ENCODE measurements at regions not wholly inside any gene's neighbourhood (a gene's known extent, or its start where the extent isn't known, plus 50 kb on each side); places are given as distances from the start of the nearest gene placed in this dataset.

DNA sequence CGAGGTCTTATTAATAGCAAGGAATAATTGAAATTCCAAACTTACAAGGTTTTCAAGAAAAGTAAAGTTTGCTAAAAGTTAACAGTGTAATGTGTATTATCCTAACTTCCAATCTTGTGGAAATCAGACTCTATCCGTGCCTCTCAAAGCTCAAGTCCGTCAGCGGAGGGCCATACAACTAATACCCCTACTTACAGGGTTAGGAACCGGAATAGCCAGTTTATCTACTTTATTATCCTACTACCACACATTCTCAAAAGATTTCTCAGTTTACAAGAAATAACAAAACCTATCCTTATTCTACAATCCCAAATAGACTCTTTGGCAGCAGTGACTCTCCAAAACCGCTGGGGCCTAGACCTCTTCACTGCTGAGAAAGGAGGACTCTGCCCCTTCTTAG, 457.8 kb downstream of the PTPRC start:
- Histone ChIP-seq H3K4me3 (ENCODE audit: low read length) (no peak overlapping the region), H3K27ac (ENCODE audit: low read length) (no peak overlapping the region), H3K9ac (ENCODE audit: low read depth, low read length) (no peak overlapping the region), H3K4me1 (ENCODE audit: insufficient read depth, low read length) (no peaks in the 10 kb centered on the region), H3K27me3 (ENCODE audit: insufficient read depth, low read length) (no peaks in the 10 kb centered on the region), H3K36me3 (ENCODE audit: insufficient read depth, low read depth, low read length) (no peaks in the 10 kb centered on the region), H3K9me3 (ENCODE audit: insufficient read depth, low read depth, low read length) (no peaks in the 10 kb centered on the region)

GRCh38 chr1:199098468-199098867, 459.6 kb downstream of the PTPRC start:
- H3K36me3 ChIP-seq (ENCODE audit: insufficient read depth, low read depth, low read length): no peaks in the 10 kb centered on the region
- H3K4me1 ChIP-seq (ENCODE audit: insufficient read depth, low read length): no peaks in the 10 kb centered on the region
- H3K27me3 ChIP-seq (ENCODE audit: insufficient read depth, low read length): no peaks in the 10 kb centered on the region
- no peak overlapping the region for H3K9ac ChIP-seq (ENCODE audit: low read depth, low read length)
- H3K27ac ChIP-seq (ENCODE audit: low read length): no peak overlapping the region
- H3K9me3 ChIP-seq (ENCODE audit: insufficient read depth, low read depth, low read length): no peaks in the 10 kb centered on the region
- H3K4me3 ChIP-seq (ENCODE audit: low read length): no peak overlapping the region

DNA sequence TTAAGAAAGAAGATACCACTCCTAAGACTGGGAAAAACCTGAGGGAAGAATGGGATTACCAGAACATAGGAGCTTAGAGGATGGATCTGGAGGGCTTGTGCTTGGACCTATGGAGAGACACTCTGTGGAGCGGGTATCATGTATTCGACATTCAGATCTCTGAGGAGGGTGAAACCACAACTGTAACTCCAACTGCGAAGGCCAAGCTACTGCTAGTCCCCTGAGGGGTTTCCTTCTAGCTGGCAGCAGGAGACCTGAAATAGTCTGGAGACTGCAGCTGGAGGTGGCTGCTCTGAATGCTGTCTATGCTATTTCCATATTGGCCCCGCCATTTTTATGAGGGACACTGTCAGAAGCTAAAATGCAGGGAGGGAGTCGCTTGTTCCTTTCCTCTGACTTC, 462.3 kb downstream of the PTPRC start:
- H3K4me1 ChIP-seq (ENCODE audit: insufficient read depth, low read length): no peaks in the 10 kb centered on the region
- no peaks in the 10 kb centered on the region for H3K27me3 ChIP-seq (ENCODE audit: insufficient read depth, low read length)

DNA sequence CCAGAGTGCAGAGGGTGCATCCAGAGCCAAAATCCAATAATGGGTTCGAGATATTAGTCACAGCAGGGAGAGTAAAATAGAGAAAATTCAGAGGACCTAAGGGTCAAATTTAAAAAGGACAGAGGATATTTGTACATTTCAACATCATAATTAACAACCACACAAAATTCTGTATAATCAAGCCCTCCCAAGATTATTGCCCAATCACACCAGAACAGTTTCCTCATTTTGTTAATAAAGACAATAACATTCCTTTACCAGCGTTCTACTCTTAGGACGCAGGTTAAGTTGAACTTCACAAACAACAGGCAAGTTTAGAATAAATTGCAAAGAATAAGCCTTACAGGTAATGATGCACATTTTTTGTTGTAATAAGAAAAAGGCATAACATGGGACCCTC, 462.8 kb downstream of the PTPRC start:
- H3K27me3 ChIP-seq (ENCODE audit: insufficient read depth, low read length): no peaks in the 10 kb centered on the region
- H3K36me3 ChIP-seq (ENCODE audit: insufficient read depth, low read depth, low read length): no peaks in the 10 kb centered on the region
- H3K9ac ChIP-seq (ENCODE audit: low read depth, low read length): no peak overlapping the region

More for the DNA sequence above, 462.3 kb downstream of the PTPRC start:
- Histone ChIP-seq H3K36me3 (ENCODE audit: insufficient read depth, low read depth, low read length) (no peaks in the 10 kb centered on the region), H3K9me3 (ENCODE audit: insufficient read depth, low read depth, low read length) (peaks cover 4% of the 10 kb centered on the region), H3K27ac (ENCODE audit: low read length) (no peak overlapping the region), H3K4me3 (ENCODE audit: low read length) (no peak overlapping the region), H3K9ac (ENCODE audit: low read depth, low read length) (no peak overlapping the region)

GRCh38 chr1:199102239-199102638, 463.4 kb downstream of the PTPRC start:
- Histone ChIP-seq H3K9ac (ENCODE audit: low read depth, low read length) (no peak overlapping the region), H3K36me3 (ENCODE audit: insufficient read depth, low read depth, low read length) (no peaks in the 10 kb centered on the region), H3K4me3 (ENCODE audit: low read length) (no peak overlapping the region), H3K27ac (ENCODE audit: low read length) (no peak overlapping the region), H3K27me3 (ENCODE audit: insufficient read depth, low read length) (no peaks in the 10 kb centered on the region), H3K4me1 (ENCODE audit: insufficient read depth, low read length) (no peaks in the 10 kb centered on the region), H3K9me3 (ENCODE audit: insufficient read depth, low read depth, low read length) (peaks cover 4% of the 10 kb centered on the region)

More for the DNA sequence above, 462.8 kb downstream of the PTPRC start:
- Histone ChIP-seq H3K4me3 (ENCODE audit: low read length) (no peak overlapping the region), H3K9me3 (ENCODE audit: insufficient read depth, low read depth, low read length) (peaks cover 4% of the 10 kb centered on the region), H3K4me1 (ENCODE audit: insufficient read depth, low read length) (no peaks in the 10 kb centered on the region), H3K27ac (ENCODE audit: low read length) (no peak overlapping the region)

GRCh38 chr1:199109160-199109559, 470.3 kb downstream of the PTPRC start:
- no peaks in the 10 kb centered on the region for H3K36me3 ChIP-seq (ENCODE audit: insufficient read depth, low read depth, low read length)
- H3K9ac ChIP-seq (ENCODE audit: low read depth, low read length): no peak overlapping the region
- H3K27ac ChIP-seq (ENCODE audit: low read length): no peak overlapping the region
- no peaks in the 10 kb centered on the region for H3K27me3 ChIP-seq (ENCODE audit: insufficient read depth, low read length)
- H3K4me1 ChIP-seq (ENCODE audit: insufficient read depth, low read length): no peaks in the 10 kb centered on the region
- H3K9me3 ChIP-seq (ENCODE audit: insufficient read depth, low read depth, low read length): peaks cover 4% of the 10 kb centered on the region
- no peak overlapping the region for H3K4me3 ChIP-seq (ENCODE audit: low read length)

DNA sequence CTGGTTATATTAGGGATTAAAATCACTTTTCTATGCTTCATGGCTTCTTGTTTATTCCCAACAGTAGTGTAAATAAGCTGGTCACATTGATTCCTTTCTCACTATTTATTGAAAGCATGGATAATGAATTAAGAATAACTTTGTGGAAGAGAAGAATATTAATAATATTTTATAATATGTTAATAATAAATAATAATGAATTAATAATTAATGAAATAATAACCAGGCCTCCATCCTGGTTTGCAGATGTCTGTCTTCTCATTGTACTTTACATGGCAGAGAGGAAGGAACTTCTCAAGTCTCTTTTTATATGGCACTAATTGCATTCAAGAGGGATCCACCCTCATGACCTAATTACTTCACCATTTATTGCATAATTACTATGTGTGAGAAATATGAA, 473.5 kb downstream of the PTPRC start:
- H3K9ac ChIP-seq (ENCODE audit: low read depth, low read length): no peak overlapping the region
- H3K36me3 ChIP-seq (ENCODE audit: insufficient read depth, low read depth, low read length): no peaks in the 10 kb centered on the region

GRCh38 chr1:199113265-199113869, 474.5 kb downstream of the PTPRC start:
- H3K9ac ChIP-seq (ENCODE audit: low read depth, low read length): no peak overlapping the region
- H3K27me3 ChIP-seq (ENCODE audit: insufficient read depth, low read length): no peaks in the 10 kb centered on the region
- no peaks in the 10 kb centered on the region for H3K9me3 ChIP-seq (ENCODE audit: insufficient read depth, low read depth, low read length)
- no peaks in the 10 kb centered on the region for H3K36me3 ChIP-seq (ENCODE audit: insufficient read depth, low read depth, low read length)
- no peak overlapping the region for H3K27ac ChIP-seq (ENCODE audit: low read length)
- no peak overlapping the region for H3K4me3 ChIP-seq (ENCODE audit: low read length)
- H3K4me1 ChIP-seq (ENCODE audit: insufficient read depth, low read length): peaks cover 8% of the 10 kb centered on the region; the same call in 1 of the 2 replicates

More for the DNA sequence above, 473.5 kb downstream of the PTPRC start:
- Histone ChIP-seq H3K4me3 (ENCODE audit: low read length) (no peak overlapping the region), H3K4me1 (ENCODE audit: insufficient read depth, low read length) (peaks cover 8% of the 10 kb centered on the region; the same call in 1 of the 2 replicates), H3K27ac (ENCODE audit: low read length) (no peak overlapping the region), H3K9me3 (ENCODE audit: insufficient read depth, low read depth, low read length) (no peaks in the 10 kb centered on the region), H3K27me3 (ENCODE audit: insufficient read depth, low read length) (no peaks in the 10 kb centered on the region)

- Histone ChIP-seq H3K36me3 (ENCODE audit: insufficient read depth, low read depth, low read length) (no peaks in the 10 kb centered on the region), H3K27me3 (ENCODE audit: insufficient read depth, low read length) (no peaks in the 10 kb centered on the region), H3K9ac (ENCODE audit: low read depth, low read length) (no peak overlapping the region), H3K9me3 (ENCODE audit: insufficient read depth, low read depth, low read length) (no peaks in the 10 kb centered on the region), H3K4me3 (ENCODE audit: low read length) (no peak overlapping the region), H3K27ac (ENCODE audit: low read length) (no peak overlapping the region), H3K4me1 (ENCODE audit: insufficient read depth, low read length) (peaks cover 8% of the 10 kb centered on the region; the same call in 1 of the 2 replicates)
Measured at GRCh38 chr1:199116488-199116887, 477.6 kb downstream of the PTPRC start.

- no peak overlapping the region for H3K4me3 ChIP-seq (ENCODE audit: low read length)
- no peak overlapping the region for H3K27ac ChIP-seq (ENCODE audit: low read length)
- peaks cover 8% of the 10 kb centered on the region; the same call in 1 of the 2 replicates for H3K4me1 ChIP-seq (ENCODE audit: insufficient read depth, low read length)
- no peaks in the 10 kb centered on the region for H3K27me3 ChIP-seq (ENCODE audit: insufficient read depth, low read length)
- H3K9me3 ChIP-seq (ENCODE audit: insufficient read depth, low read depth, low read length): no peaks in the 10 kb centered on the region
- H3K36me3 ChIP-seq (ENCODE audit: insufficient read depth, low read depth, low read length): no peaks in the 10 kb centered on the region
- no peak overlapping the region for H3K9ac ChIP-seq (ENCODE audit: low read depth, low read length)
Measured at GRCh38 chr1:199121047-199121446, 482.2 kb downstream of the PTPRC start.

GRCh38 chr1:199122085-199122484, 483.2 kb downstream of the PTPRC start:
- H3K27me3 ChIP-seq (ENCODE audit: insufficient read depth, low read length): no peaks in the 10 kb centered on the region
- no peaks in the 10 kb centered on the region for H3K9me3 ChIP-seq (ENCODE audit: insufficient read depth, low read depth, low read length)
- H3K27ac ChIP-seq (ENCODE audit: low read length): no peak overlapping the region
- no peaks in the 10 kb centered on the region for H3K36me3 ChIP-seq (ENCODE audit: insufficient read depth, low read depth, low read length)
- H3K4me3 ChIP-seq (ENCODE audit: low read length): no peak overlapping the region
- H3K9ac ChIP-seq (ENCODE audit: low read depth, low read length): no peak overlapping the region
- no peaks in the 10 kb centered on the region for H3K4me1 ChIP-seq (ENCODE audit: insufficient read depth, low read length)

DNA sequence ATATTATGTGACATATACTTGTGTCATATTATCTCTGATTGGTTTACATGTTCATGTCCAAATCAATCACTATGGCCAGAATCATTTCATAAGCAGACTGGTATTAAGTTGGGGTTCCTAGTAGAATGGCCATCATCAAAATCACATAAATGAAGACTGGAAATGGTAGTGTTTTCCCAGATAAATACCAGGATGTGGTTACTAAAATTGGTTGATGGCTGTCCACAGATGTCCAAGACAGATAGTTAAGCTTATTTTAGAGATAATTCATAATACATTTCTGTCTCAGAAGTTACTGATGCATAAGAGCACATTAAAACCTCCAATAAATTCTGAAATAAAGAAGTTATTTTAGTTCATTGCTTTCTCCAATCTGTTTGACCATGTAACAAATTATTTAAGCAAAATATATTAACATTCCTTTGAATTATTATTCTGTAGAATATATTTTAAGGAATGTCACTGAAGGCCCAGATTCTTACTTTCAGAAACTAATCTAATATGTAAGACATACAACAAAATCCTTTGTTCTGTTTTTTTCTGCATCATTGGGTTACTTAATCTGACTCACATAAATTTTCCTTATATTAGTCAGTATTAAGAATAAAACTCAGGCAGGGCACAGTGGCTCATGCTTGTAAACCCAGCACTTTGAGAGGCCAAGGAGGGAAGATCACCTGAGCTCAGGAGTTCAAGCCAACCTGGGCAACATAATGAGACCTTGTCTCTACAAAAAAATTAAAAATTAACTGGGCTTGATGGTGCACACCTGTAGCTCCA, 483.9 kb downstream of the PTPRC start:
- Histone ChIP-seq H3K27ac (ENCODE audit: low read length) (no peak overlapping the region), H3K9ac (ENCODE audit: low read depth, low read length) (no peak overlapping the region)

More for the DNA sequence above, 483.9 kb downstream of the PTPRC start:
- Histone ChIP-seq H3K27me3 (ENCODE audit: insufficient read depth, low read length) (no peaks in the 10 kb centered on the region), H3K4me1 (ENCODE audit: insufficient read depth, low read length) (no peaks in the 10 kb centered on the region), H3K9me3 (ENCODE audit: insufficient read depth, low read depth, low read length) (no peaks in the 10 kb centered on the region), H3K36me3 (ENCODE audit: insufficient read depth, low read depth, low read length) (no peaks in the 10 kb centered on the region), H3K4me3 (ENCODE audit: low read length) (no peak overlapping the region)

Measured in iPS-20b (cell line).